GM23338 (cell line): ENCODE measurements at regions not wholly inside any gene's neighbourhood (a gene's known extent, or its start where the extent isn't known, plus 50 kb on each side); places are given as distances from the start of the nearest gene placed in this dataset.

ENCODE experiments used
- ATAC-seq: fragments of 200-7000 bp; cut with Tn5 transposase; 3 replicates; pipeline ENCODE4 v1.9.1; 2020
- DNase-seq: peaks from one replicate; pipeline ENCODE4 v3.0.0-alpha.2; 2015; ENCODE audit warnings: low spot score
- H2AFZ ChIP-seq: fragments of 200-600 bp; sonication (generic); 2 replicates; pipeline ENCODE4 v1.8.0; 2016; ENCODE audit warnings: antibody characterized with exemption, mild to moderate bottlenecking, moderate library complexity
- H3F3A ChIP-seq: fragments of 200-600 bp; sonication (generic); replicated peaks from 2 replicates; pipeline ENCODE4 v1.8.0; 2017; ENCODE audit warnings: antibody characterized with exemption, mixed run types, low read depth
- H3K27ac ChIP-seq: fragments of 200-600 bp; sonication (generic); 2 replicates; pipeline ENCODE4 v1.6.1; 2016; ENCODE audit warnings: low read depth
- H3K27me3 ChIP-seq: fragments of 200-600 bp; sonication (generic); 2 replicates; pipeline ENCODE4 v1.8.0; 2016; ENCODE audit warnings: mild to moderate bottlenecking, mixed run types, moderate library complexity; ENCODE audit not compliant: insufficient read depth
- H3K36me3 ChIP-seq: fragments of 200-600 bp; sonication (generic); 2 replicates; pipeline ENCODE4 v1.8.0; 2016; ENCODE audit warnings: mild to moderate bottlenecking; ENCODE audit not compliant: insufficient read depth
- H3K4me1 ChIP-seq: fragments of 200-600 bp; sonication (generic); 2 replicates; pipeline ENCODE4 v1.8.0; 2016; ENCODE audit warnings: mild to moderate bottlenecking, moderate library complexity; ENCODE audit not compliant: insufficient read depth
- H3K4me2 ChIP-seq: fragments of 200-600 bp; sonication (generic); 2 replicates; pipeline ENCODE4 v1.7.1; 2017; ENCODE audit warnings: mixed run types
- H3K4me3 ChIP-seq: fragments of 200-600 bp; sonication (generic); 2 replicates; pipeline ENCODE4 v1.6.1; 2016; ENCODE audit warnings: mixed run types
- H3K79me2 ChIP-seq: fragments of 200-600 bp; sonication (generic); replicated peaks from 2 replicates; pipeline ENCODE4 v1.8.0; 2017; ENCODE audit warnings: mild to moderate bottlenecking; ENCODE audit not compliant: insufficient read depth
- H3K9me2 ChIP-seq: fragments of 200-600 bp; sonication (generic); 2 replicates; pipeline ENCODE4 v1.8.0; 2017; ENCODE audit not compliant: insufficient read depth
- H4K20me1 ChIP-seq: fragments of 200-600 bp; sonication (generic); replicated peaks from 2 replicates; pipeline ENCODE4 v1.8.0; 2017; ENCODE audit warnings: mild to moderate bottlenecking; ENCODE audit not compliant: insufficient read depth
- H3K27ac Mint-ChIP-seq: 2 replicates; pipeline ENCODE4 v1.8.0; 2020; ENCODE audit warnings: inconsistent platforms, mild to moderate bottlenecking, moderate library complexity, mixed read lengths
- H3K27me3 Mint-ChIP-seq: 3 replicates; pipeline ENCODE4 v1.8.0; 2022; ENCODE audit warnings: low read depth, mild to moderate bottlenecking, moderate library complexity, mixed read lengths, inconsistent platforms; ENCODE audit not compliant: insufficient read depth, poor library complexity
- H3K36me3 Mint-ChIP-seq: 3 replicates; pipeline ENCODE4 v1.8.0; 2021; ENCODE audit warnings: low read depth, mild to moderate bottlenecking, inconsistent platforms, moderate library complexity, mixed read lengths
- H3K4me1 Mint-ChIP-seq: 3 replicates; pipeline ENCODE4 v1.8.0; 2020; ENCODE audit warnings: mild to moderate bottlenecking, inconsistent platforms, mixed read lengths
- H3K4me3 Mint-ChIP-seq: 3 replicates; pipeline ENCODE4 v1.8.0; 2021; ENCODE audit warnings: moderate library complexity, mild to moderate bottlenecking, inconsistent platforms, mixed read lengths
- H3K9me3 Mint-ChIP-seq: 3 replicates; pipeline ENCODE4 v1.8.0; 2020; ENCODE audit warnings: moderate library complexity, mild to moderate bottlenecking, inconsistent platforms, mixed read lengths
- CREB1 ChIP-seq: fragments of 250-450 bp; sonication (Bioruptor Pico); IDR thresholded peaks from 2 replicates; pipeline ENCODE4 v1.5.0; 2020; ENCODE audit warnings: low read depth, mild to moderate bottlenecking, moderate library complexity
- JUNB ChIP-seq: IDR thresholded peaks from one replicate; pipeline ENCODE4 v1.6.1; 2016; ENCODE audit warnings: antibody characterized with exemption; ENCODE audit not compliant: unreplicated experiment
- NANOG ChIP-seq: IDR thresholded peaks from 2 replicates; pipeline ENCODE4 v1.6.1; 2016; ENCODE audit warnings: antibody characterized with exemption, borderline replicate concordance
- POLR2AphosphoS5 ChIP-seq: IDR thresholded peaks from 2 replicates; pipeline ENCODE4 v1.6.1; 2016; ENCODE audit warnings: antibody characterized with exemption, low read depth
- ZNF114 ChIP-seq: fragments of 250-450 bp; sonication (Bioruptor Pico); IDR thresholded peaks from 2 replicates; pipeline ENCODE4 v1.5.0; 2020; ENCODE audit warnings: mild to moderate bottlenecking, moderate library complexity
- ZNF331 ChIP-seq: fragments of 250-450 bp; sonication (Bioruptor Pico); IDR thresholded peaks from 2 replicates; pipeline ENCODE4 v1.5.0; 2020; ENCODE audit warnings: low read depth, mild to moderate bottlenecking, moderate library complexity
- TF ChIP-seq, protein P1 (sequence below): fragments of 250-450 bp; sonication (Bioruptor Pico); IDR thresholded peaks from 2 replicates; pipeline ENCODE4 v1.5.0; 2020; ENCODE audit warnings: mild to moderate bottlenecking, moderate library complexity
- TF ChIP-seq, protein P2 (sequence below), 2 experiments: fragments of 200-600 bp in 1 of 2; sonication (generic) in 1 of 2; conservative IDR thresholded peaks; 2 replicates each; pipeline versions ENCODE4 v1.5.1 to v1.6.1; 2016 to 2017; ENCODE audit warnings: antibody characterized with exemption in 2 of 2, low read depth in 2 of 2, mild to moderate bottlenecking in 2 of 2, moderate library complexity in 1 of 2
- TF ChIP-seq, protein P3 (sequence below): IDR thresholded peaks from one replicate; pipeline ENCODE4 v1.6.1; 2018; ENCODE audit warnings: antibody characterized with exemption; ENCODE audit not compliant: unreplicated experiment

DNA sequence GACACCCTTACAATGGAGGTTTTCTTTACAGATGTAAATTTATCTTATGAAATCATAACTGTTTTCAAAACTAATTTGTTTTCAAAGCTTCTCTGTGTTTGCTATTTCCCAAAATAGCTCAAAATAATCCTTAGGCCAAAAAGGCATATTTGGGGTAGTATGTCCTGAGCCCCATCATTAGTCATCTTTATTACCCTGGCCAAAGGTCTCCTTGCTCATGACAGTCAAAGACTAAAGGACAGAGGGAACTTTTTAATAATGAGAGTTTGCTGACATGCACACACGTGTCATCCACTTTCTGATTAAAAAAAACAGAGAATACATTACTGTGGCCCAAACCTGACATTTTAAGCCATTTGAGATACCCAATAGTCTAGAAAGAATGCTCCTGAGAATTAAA is 221.9 kb upstream of the DUSP10 start (continued):
- TF ChIP-seq, protein P1, sequence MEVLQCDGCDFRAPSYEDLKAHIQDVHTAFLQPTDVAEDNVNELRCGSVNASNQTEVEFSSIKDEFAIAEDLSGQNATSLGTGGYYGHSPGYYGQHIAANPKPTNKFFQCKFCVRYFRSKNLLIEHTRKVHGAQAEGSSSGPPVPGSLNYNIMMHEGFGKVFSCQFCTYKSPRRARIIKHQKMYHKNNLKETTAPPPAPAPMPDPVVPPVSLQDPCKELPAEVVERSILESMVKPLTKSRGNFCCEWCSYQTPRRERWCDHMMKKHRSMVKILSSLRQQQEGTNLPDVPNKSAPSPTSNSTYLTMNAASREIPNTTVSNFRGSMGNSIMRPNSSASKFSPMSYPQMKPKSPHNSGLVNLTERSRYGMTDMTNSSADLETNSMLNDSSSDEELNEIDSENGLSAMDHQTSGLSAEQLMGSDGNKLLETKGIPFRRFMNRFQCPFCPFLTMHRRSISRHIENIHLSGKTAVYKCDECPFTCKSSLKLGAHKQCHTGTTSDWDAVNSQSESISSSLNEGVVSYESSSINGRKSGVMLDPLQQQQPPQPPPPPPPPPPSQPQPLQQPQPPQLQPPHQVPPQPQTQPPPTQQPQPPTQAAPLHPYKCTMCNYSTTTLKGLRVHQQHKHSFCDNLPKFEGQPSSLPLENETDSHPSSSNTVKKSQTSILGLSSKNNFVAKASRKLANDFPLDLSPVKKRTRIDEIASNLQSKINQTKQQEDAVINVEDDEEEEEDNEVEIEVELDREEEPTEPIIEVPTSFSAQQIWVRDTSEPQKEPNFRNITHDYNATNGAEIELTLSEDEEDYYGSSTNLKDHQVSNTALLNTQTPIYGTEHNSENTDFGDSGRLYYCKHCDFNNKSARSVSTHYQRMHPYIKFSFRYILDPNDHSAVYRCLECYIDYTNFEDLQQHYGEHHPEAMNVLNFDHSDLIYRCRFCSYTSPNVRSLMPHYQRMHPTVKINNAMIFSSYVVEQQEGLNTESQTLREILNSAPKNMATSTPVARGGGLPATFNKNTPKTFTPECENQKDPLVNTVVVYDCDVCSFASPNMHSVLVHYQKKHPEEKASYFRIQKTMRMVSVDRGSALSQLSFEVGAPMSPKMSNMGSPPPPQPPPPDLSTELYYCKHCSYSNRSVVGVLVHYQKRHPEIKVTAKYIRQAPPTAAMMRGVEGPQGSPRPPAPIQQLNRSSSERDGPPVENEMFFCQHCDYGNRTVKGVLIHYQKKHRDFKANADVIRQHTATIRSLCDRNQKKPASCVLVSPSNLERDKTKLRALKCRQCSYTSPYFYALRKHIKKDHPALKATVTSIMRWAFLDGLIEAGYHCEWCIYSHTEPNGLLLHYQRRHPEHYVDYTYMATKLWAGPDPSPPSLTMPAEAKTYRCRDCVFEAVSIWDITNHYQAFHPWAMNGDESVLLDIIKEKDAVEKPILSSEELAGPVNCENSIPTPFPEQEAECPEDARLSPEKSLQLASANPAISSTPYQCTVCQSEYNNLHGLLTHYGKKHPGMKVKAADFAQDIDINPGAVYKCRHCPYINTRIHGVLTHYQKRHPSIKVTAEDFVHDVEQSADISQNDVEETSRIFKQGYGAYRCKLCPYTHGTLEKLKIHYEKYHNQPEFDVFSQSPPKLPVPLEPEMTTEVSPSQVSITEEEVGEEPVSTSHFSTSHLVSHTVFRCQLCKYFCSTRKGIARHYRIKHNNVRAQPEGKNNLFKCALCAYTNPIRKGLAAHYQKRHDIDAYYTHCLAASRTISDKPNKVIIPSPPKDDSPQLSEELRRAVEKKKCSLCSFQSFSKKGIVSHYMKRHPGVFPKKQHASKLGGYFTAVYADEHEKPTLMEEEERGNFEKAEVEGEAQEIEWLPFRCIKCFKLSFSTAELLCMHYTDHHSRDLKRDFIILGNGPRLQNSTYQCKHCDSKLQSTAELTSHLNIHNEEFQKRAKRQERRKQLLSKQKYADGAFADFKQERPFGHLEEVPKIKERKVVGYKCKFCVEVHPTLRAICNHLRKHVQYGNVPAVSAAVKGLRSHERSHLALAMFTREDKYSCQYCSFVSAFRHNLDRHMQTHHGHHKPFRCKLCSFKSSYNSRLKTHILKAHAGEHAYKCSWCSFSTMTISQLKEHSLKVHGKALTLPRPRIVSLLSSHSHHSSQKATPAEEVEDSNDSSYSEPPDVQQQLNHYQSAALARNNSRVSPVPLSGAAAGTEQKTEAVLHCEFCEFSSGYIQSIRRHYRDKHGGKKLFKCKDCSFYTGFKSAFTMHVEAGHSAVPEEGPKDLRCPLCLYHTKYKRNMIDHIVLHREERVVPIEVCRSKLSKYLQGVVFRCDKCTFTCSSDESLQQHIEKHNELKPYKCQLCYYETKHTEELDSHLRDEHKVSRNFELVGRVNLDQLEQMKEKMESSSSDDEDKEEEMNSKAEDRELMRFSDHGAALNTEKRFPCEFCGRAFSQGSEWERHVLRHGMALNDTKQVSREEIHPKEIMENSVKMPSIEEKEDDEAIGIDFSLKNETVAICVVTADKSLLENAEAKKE (CRISPR knock-in tag) = no peak
- TF ChIP-seq NANOG = no peak

DNA sequence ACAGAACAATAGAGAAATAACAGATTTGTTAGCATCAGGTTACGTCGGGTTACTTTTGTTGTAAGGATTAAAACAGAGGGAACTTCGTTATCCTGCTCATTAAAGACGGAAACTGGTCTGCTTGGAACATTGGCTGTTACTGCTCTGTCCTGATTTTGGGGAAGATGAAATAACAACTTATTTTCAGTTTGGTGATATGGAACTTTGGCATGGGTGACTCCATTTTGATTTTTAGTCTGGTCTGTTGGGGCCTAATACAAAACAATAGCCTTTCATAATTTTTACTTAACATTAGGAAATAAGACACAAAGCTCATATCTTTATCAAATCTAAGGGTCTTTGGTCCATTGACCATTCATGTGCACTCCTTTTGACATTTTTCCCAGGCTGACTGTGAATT is 220.5 kb upstream of the DUSP10 start:
- Histone ChIP-seq H4K20me1 (no peaks in the 10 kb centered on the region), H3K4me3 (no peak overlapping the region), H3K79me2 (no peaks in the 10 kb centered on the region), H3K27me3 (no peaks in the 10 kb centered on the region), H3K36me3 (0 out of 2 replicates have a peak, but pooled peaks cover under 1% of the 10 kb centered on the region), H3K4me1 (peaks cover 24% of the 10 kb centered on the region), H3K9me2 (0 out of 2 replicates have a peak, but pooled peaks cover 4% of the 10 kb centered on the region), H3K4me2 (no peak overlapping the region), H3K27ac (no peak overlapping the region), H3F3A (no peaks in the 10 kb centered on the region), H2AFZ (no peak overlapping the region; the same call in 1 of the 2 replicates)
- ATAC-seq (no peak), DNase-seq (no peak)
- H3K9me3 Mint-ChIP-seq = peaks cover 9% of the 10 kb centered on the region; the same call in 2 of the 3 replicates
- peaks cover 5% of the 10 kb centered on the region for H3K27me3 Mint-ChIP-seq
- peaks cover 8% of the 10 kb centered on the region for H3K36me3 Mint-ChIP-seq
- H3K27ac Mint-ChIP-seq = no peak overlapping the region
- peaks cover 22% of the 10 kb centered on the region for H3K4me1 Mint-ChIP-seq
- H3K4me3 Mint-ChIP-seq = no peak overlapping the region
- TF ChIP-seq, protein P2, sequence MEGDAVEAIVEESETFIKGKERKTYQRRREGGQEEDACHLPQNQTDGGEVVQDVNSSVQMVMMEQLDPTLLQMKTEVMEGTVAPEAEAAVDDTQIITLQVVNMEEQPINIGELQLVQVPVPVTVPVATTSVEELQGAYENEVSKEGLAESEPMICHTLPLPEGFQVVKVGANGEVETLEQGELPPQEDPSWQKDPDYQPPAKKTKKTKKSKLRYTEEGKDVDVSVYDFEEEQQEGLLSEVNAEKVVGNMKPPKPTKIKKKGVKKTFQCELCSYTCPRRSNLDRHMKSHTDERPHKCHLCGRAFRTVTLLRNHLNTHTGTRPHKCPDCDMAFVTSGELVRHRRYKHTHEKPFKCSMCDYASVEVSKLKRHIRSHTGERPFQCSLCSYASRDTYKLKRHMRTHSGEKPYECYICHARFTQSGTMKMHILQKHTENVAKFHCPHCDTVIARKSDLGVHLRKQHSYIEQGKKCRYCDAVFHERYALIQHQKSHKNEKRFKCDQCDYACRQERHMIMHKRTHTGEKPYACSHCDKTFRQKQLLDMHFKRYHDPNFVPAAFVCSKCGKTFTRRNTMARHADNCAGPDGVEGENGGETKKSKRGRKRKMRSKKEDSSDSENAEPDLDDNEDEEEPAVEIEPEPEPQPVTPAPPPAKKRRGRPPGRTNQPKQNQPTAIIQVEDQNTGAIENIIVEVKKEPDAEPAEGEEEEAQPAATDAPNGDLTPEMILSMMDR (conservative IDR thresholded peaks at IDR 0.05; ENCODE audit: low read depth in 2 of 2) = no peak
- TF ChIP-seq CREB1 (CRISPR knock-in tag) (no peak), NANOG (no peak), POLR2AphosphoS5 (no peak), JUNB (no peak), ZNF114 (no peak), ZNF331 (no peak)
- TF ChIP-seq, protein P3, sequence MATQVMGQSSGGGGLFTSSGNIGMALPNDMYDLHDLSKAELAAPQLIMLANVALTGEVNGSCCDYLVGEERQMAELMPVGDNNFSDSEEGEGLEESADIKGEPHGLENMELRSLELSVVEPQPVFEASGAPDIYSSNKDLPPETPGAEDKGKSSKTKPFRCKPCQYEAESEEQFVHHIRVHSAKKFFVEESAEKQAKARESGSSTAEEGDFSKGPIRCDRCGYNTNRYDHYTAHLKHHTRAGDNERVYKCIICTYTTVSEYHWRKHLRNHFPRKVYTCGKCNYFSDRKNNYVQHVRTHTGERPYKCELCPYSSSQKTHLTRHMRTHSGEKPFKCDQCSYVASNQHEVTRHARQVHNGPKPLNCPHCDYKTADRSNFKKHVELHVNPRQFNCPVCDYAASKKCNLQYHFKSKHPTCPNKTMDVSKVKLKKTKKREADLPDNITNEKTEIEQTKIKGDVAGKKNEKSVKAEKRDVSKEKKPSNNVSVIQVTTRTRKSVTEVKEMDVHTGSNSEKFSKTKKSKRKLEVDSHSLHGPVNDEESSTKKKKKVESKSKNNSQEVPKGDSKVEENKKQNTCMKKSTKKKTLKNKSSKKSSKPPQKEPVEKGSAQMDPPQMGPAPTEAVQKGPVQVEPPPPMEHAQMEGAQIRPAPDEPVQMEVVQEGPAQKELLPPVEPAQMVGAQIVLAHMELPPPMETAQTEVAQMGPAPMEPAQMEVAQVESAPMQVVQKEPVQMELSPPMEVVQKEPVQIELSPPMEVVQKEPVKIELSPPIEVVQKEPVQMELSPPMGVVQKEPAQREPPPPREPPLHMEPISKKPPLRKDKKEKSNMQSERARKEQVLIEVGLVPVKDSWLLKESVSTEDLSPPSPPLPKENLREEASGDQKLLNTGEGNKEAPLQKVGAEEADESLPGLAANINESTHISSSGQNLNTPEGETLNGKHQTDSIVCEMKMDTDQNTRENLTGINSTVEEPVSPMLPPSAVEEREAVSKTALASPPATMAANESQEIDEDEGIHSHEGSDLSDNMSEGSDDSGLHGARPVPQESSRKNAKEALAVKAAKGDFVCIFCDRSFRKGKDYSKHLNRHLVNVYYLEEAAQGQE = no peak
